AG08396 (cell line): ENCODE measurements at regions not wholly inside any gene's neighbourhood (a gene's known extent, or its start where the extent isn't known, plus 50 kb on each side); places are given as distances from the start of the nearest gene placed in this dataset.
A peak's percentile ranks its signal among the peaks of the same experiment; 100 is the strongest.
"Not testable (repeated sequence)": the region's sequence is repeated elsewhere in the genome, so short reads cannot be mapped to it uniquely, and the experiment has no call there.

ENCODE experiments used
- DNase-seq: peaks from one replicate; pipeline ENCODE4 v3.0.0; 2012; ENCODE audit warnings: low spot score, mixed read lengths

- no peak for DNase-seq
These were observed 50.4 kb downstream of the HAPSTR1 start for GRCh38 chr16:9141813-9142212.

GRCh38 chr16:9144106-9144505 is 52.7 kb downstream of the HAPSTR1 start:
- DNase-seq = no peak

- no peak for DNase-seq
These were observed 57.1 kb downstream of the HAPSTR1 start for GRCh38 chr16:9148374-9149015.

- DNase-seq = no peak
These were observed 59.6 kb downstream of the HAPSTR1 start for GRCh38 chr16:9151074-9151473.

- peak; percentile 68 for DNase-seq
These were observed 60.2 kb downstream of the HAPSTR1 start for GRCh38 chr16:9151597-9151996.

- no peak for DNase-seq
These were observed 61.4 kb downstream of the HAPSTR1 start for GRCh38 chr16:9152649-9153501.

GRCh38 chr16:9153502-9153864 is 62.0 kb downstream of the HAPSTR1 start:
- DNase-seq = no peak

GRCh38 chr16:9154567-9155410 is 63.3 kb downstream of the HAPSTR1 start:
- no peak for DNase-seq

GRCh38 chr16:9155871-9156270 is 64.4 kb downstream of the HAPSTR1 start:
- DNase-seq = no peak

- DNase-seq = peak; percentile 80
These were observed 68.6 kb downstream of the HAPSTR1 start for GRCh38 chr16:9159839-9160550.

- no peak for DNase-seq
These were observed 69.1 kb downstream of the HAPSTR1 start for GRCh38 chr16:9160551-9160911.

- no peak for DNase-seq
These were observed 74.2 kb downstream of the HAPSTR1 start for GRCh38 chr16:9165681-9166080.

GRCh38 chr16:9166326-9166993 is 75.0 kb downstream of the HAPSTR1 start:
- not testable (repeated sequence) for DNase-seq

GRCh38 chr16:9169094-9169493 is 77.7 kb downstream of the HAPSTR1 start:
- DNase-seq = no peak

- DNase-seq = no peak
These were observed 79.0 kb downstream of the HAPSTR1 start for GRCh38 chr16:9170470-9170869.

- DNase-seq = no peak
These were observed 85.3 kb downstream of the HAPSTR1 start for GRCh38 chr16:9176547-9177418.

GRCh38 chr16:9177861-9178260 is 86.4 kb downstream of the HAPSTR1 start:
- no peak for DNase-seq

GRCh38 chr16:9183682-9184353 is 92.4 kb downstream of the HAPSTR1 start:
- no peak for DNase-seq

GRCh38 chr16:9184354-9184690 is 92.9 kb downstream of the HAPSTR1 start:
- DNase-seq = no peak

- no peak for DNase-seq
These were observed 93.9 kb downstream of the HAPSTR1 start for GRCh38 chr16:9185381-9185780.
